ENCODE measurements at regions not wholly inside any gene's neighbourhood (a gene's known extent, or its start where the extent isn't known, plus 50 kb on each side); places are given as distances from the start of the nearest gene placed in this dataset.

- no peaks in the 10 kb centered on the region for H3K27me3 ChIP-seq (replicated peaks in 1 of 4; ENCODE audit: control extremely low read depth in 1 of 4, control insufficient read depth in 3 of 4, insufficient read depth in 4 of 4, low read length in 3 of 4)
- no peaks in the 10 kb centered on the region for H3K4me1 ChIP-seq (ENCODE audit: control insufficient read depth in 2 of 2, insufficient read depth in 2 of 2, low read length in 2 of 2)
- Mint-ChIP-seq H3K9me3 (ENCODE audit: insufficient read depth) (no peaks in the 10 kb centered on the region), H3K27ac (no peak overlapping the region), H3K4me1 (no peaks in the 10 kb centered on the region), H3K27me3 (no peaks in the 10 kb centered on the region), H3K4me3 (no peak overlapping the region)
- H3K79me2 ChIP-seq (ENCODE audit: control insufficient read depth, insufficient read depth, low read length): no peaks in the 10 kb centered on the region
- CTCF ChIA-PET: no interaction called here
- no peak overlapping the region for H3K4me2 ChIP-seq (replicated peaks; ENCODE audit: low read depth, low read length, poor library complexity, severe bottlenecking)
- no peak overlapping the region for H3K4me3 ChIP-seq (ENCODE audit: control extremely low read depth in 1 of 5, extremely low read depth in 1 of 5, insufficient read depth in 1 of 5, low read depth in 2 of 5, low read length in 4 of 5)
- ATAC-seq (ENCODE audit: low read depth) (no peak), DNase-seq (no peak)
- POLR2A ChIA-PET: no interaction called here
- no peak for TF ChIP-seq EZH2 (IDR thresholded peaks at IDR 0.05; ENCODE audit: borderline replicate concordance, insufficient read depth, low read depth, low read length, poor library complexity, severe bottlenecking)
- TF ChIP-seq, protein P1, sequence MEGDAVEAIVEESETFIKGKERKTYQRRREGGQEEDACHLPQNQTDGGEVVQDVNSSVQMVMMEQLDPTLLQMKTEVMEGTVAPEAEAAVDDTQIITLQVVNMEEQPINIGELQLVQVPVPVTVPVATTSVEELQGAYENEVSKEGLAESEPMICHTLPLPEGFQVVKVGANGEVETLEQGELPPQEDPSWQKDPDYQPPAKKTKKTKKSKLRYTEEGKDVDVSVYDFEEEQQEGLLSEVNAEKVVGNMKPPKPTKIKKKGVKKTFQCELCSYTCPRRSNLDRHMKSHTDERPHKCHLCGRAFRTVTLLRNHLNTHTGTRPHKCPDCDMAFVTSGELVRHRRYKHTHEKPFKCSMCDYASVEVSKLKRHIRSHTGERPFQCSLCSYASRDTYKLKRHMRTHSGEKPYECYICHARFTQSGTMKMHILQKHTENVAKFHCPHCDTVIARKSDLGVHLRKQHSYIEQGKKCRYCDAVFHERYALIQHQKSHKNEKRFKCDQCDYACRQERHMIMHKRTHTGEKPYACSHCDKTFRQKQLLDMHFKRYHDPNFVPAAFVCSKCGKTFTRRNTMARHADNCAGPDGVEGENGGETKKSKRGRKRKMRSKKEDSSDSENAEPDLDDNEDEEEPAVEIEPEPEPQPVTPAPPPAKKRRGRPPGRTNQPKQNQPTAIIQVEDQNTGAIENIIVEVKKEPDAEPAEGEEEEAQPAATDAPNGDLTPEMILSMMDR (IDR thresholded peaks at IDR 0.05): no peak
- H3K27ac ChIP-seq (ENCODE audit: low read length in 2 of 2): no peak overlapping the region
- no peaks in the 10 kb centered on the region for H4K20me1 ChIP-seq (ENCODE audit: control insufficient read depth, insufficient read depth, low read length, poor library complexity, severe bottlenecking)
- H3K9ac ChIP-seq (ENCODE audit: low read length): no peak overlapping the region
- intact Hi-C loops (cut with micrococcal nuclease): no loop called here
- no peak overlapping the region for H2AFZ ChIP-seq (ENCODE audit: insufficient read depth, low read depth, low read length, poor library complexity, severe bottlenecking)
- WGBS (ENCODE audit: insufficient coverage): no CpG with 5 or more reads among the region's 3 CpGs
- H3K36me3 ChIP-seq (replicated peaks in 1 of 2; ENCODE audit: control extremely low read depth in 1 of 2, control insufficient read depth in 1 of 2, extremely low read depth in 1 of 2, insufficient read depth in 2 of 2, low read length in 1 of 2): no peaks in the 10 kb centered on the region
- peaks cover 0 to 2% (median 0%) of the 10 kb centered on the region in 3 donors for H3K9me3 ChIP-seq (ENCODE audit: control extremely low read depth in 1 of 3, control insufficient read depth in 2 of 3, insufficient read depth in 1 of 3, low read length in 2 of 3)
Measured at GRCh38 chrX:137915466-137915865, 349.5 kb downstream of the ZIC3 start.

GRCh38 chrX:137916090-137916746, 350.3 kb downstream of the ZIC3 start:
- ATAC-seq (ENCODE audit: low read depth): no peak
- intact Hi-C loops (cut with micrococcal nuclease): no loop called here
- TF ChIP-seq, protein P1 (IDR thresholded peaks at IDR 0.05): no peak
- no peak for TF ChIP-seq EZH2 (IDR thresholded peaks at IDR 0.05; ENCODE audit: borderline replicate concordance, insufficient read depth, low read depth, low read length, poor library complexity, severe bottlenecking)
- Mint-ChIP-seq H3K4me3 (no peak overlapping the region), H3K4me1 (no peaks in the 10 kb centered on the region), H3K9me3 (ENCODE audit: insufficient read depth) (no peaks in the 10 kb centered on the region), H3K27ac (no peak overlapping the region), H3K27me3 (no peaks in the 10 kb centered on the region)
- no peak overlapping the region for H3K27ac ChIP-seq (ENCODE audit: low read length in 2 of 2)
- no peak overlapping the region for H3K9ac ChIP-seq (ENCODE audit: low read length)
- H3K79me2 ChIP-seq (ENCODE audit: control insufficient read depth, insufficient read depth, low read length): no peaks in the 10 kb centered on the region
- H3K36me3 ChIP-seq (replicated peaks in 1 of 2; ENCODE audit: control extremely low read depth in 1 of 2, control insufficient read depth in 1 of 2, extremely low read depth in 1 of 2, insufficient read depth in 2 of 2, low read length in 1 of 2): no peaks in the 10 kb centered on the region
- no peak overlapping the region for H3K4me2 ChIP-seq (replicated peaks; ENCODE audit: low read depth, low read length, poor library complexity, severe bottlenecking)
- ChIA-PET POLR2A (no interaction called here), CTCF (no interaction called here)
- H3K4me3 ChIP-seq (ENCODE audit: control extremely low read depth in 1 of 5, extremely low read depth in 1 of 5, insufficient read depth in 1 of 5, low read depth in 2 of 5, low read length in 4 of 5): no peak overlapping the region
- H3K9me3 ChIP-seq (ENCODE audit: control extremely low read depth in 1 of 3, control insufficient read depth in 2 of 3, insufficient read depth in 1 of 3, low read length in 2 of 3): peaks cover 0 to 2% (median 0%) of the 10 kb centered on the region in 3 donors
- H3K27me3 ChIP-seq (replicated peaks in 1 of 4; ENCODE audit: control extremely low read depth in 1 of 4, control insufficient read depth in 3 of 4, insufficient read depth in 4 of 4, low read length in 3 of 4): no peaks in the 10 kb centered on the region
- H3K4me1 ChIP-seq (ENCODE audit: control insufficient read depth in 2 of 2, insufficient read depth in 2 of 2, low read length in 2 of 2): no peaks in the 10 kb centered on the region
- WGBS (ENCODE audit: insufficient coverage): 91% methylated on average over 2 of the region's 6 CpGs
- no peaks in the 10 kb centered on the region for H4K20me1 ChIP-seq (ENCODE audit: control insufficient read depth, insufficient read depth, low read length, poor library complexity, severe bottlenecking)
- H2AFZ ChIP-seq (ENCODE audit: insufficient read depth, low read depth, low read length, poor library complexity, severe bottlenecking): no peak overlapping the region
- no peak for DNase-seq
